ENCODE measurements at regions not wholly inside any gene's neighbourhood (a gene's known extent, or its start where the extent isn't known, plus 50 kb on each side); places are given as distances from the start of the nearest gene placed in this dataset.

GRCh38 chr15:88987591-88987933, 74.4 kb upstream of the MFGE8 start:
- TF ChIP-seq CTCF (conservative IDR thresholded peaks at IDR 0.05) (no peak), ZFX (IDR thresholded peaks at IDR 0.05) (no peak)
